ENCODE measurements at regions not wholly inside any gene's neighbourhood (a gene's known extent, or its start where the extent isn't known, plus 50 kb on each side); places are given as distances from the start of the nearest gene placed in this dataset.

GRCh38 chr1:114342376-114342775 is 168.6 kb downstream of the TRIM33 start:
- no peaks in the 10 kb centered on the region for H3K27me3 ChIP-seq
- no peak for TF ChIP-seq POLR2A (IDR thresholded peaks at IDR 0.05; ENCODE audit: low read depth)
- TF ChIP-seq, protein P1, sequence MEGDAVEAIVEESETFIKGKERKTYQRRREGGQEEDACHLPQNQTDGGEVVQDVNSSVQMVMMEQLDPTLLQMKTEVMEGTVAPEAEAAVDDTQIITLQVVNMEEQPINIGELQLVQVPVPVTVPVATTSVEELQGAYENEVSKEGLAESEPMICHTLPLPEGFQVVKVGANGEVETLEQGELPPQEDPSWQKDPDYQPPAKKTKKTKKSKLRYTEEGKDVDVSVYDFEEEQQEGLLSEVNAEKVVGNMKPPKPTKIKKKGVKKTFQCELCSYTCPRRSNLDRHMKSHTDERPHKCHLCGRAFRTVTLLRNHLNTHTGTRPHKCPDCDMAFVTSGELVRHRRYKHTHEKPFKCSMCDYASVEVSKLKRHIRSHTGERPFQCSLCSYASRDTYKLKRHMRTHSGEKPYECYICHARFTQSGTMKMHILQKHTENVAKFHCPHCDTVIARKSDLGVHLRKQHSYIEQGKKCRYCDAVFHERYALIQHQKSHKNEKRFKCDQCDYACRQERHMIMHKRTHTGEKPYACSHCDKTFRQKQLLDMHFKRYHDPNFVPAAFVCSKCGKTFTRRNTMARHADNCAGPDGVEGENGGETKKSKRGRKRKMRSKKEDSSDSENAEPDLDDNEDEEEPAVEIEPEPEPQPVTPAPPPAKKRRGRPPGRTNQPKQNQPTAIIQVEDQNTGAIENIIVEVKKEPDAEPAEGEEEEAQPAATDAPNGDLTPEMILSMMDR (IDR thresholded peaks at IDR 0.05) = no peak
- no peak for TF ChIP-seq EP300 (IDR thresholded peaks at IDR 0.05)
- no peak for TF ChIP-seq POLR2AphosphoS5 (IDR thresholded peaks at IDR 0.05)
- intact Hi-C loops (cut with DNase I) = loop anchor here (10.0 kb wide), 1 partner anchor 242 kb away; the partner anchor contains the start of gene BCAS2
- no peak overlapping the region for H3K27ac ChIP-seq (replicated peaks in 1 of 4)
- 79% methylated on average over 3 of the region's 3 CpGs for WGBS
- DNase-seq (ENCODE audit: extremely low spot score) = peak; percentile 90
- H3K4me1 ChIP-seq = peaks cover 11 to 13% (median 13%) of the 10 kb centered on the region in 4 donors
- H3K9me3 ChIP-seq = no peaks in the 10 kb centered on the region
- no peak overlapping the region for H3K4me3 ChIP-seq
- H3K36me3 ChIP-seq = no peaks in the 10 kb centered on the region

GRCh38 chr1:114341856-114342255 is 169.1 kb downstream of the TRIM33 start:
- TF ChIP-seq POLR2AphosphoS5 (IDR thresholded peaks at IDR 0.05) (no peak), EP300 (IDR thresholded peaks at IDR 0.05) (no peak), POLR2A (IDR thresholded peaks at IDR 0.05; ENCODE audit: low read depth) (no peak)
- TF ChIP-seq, protein P1 (IDR thresholded peaks at IDR 0.05) = no peak
- intact Hi-C loops (cut with DNase I) = loop anchor here (10.0 kb wide), 1 partner anchor 243 kb away; the partner anchor contains the start of gene BCAS2
- 21% methylated on average over 6 of the region's 6 CpGs for WGBS

GRCh38 chr1:114341299-114341698 is 169.7 kb downstream of the TRIM33 start:
- Histone ChIP-seq H3K9me3 (no peaks in the 10 kb centered on the region), H3K4me3 (no peak overlapping the region), H3K4me1 (peaks cover 7 to 9% (median 8%) of the 10 kb centered on the region in 4 donors), H3K27ac (replicated peaks in 1 of 4) (no peak overlapping the region), H3K27me3 (no peaks in the 10 kb centered on the region), H3K36me3 (no peaks in the 10 kb centered on the region)
- no peak for TF ChIP-seq POLR2A (IDR thresholded peaks at IDR 0.05; ENCODE audit: low read depth)
- TF ChIP-seq EP300 (IDR thresholded peaks at IDR 0.05) = no peak
- TF ChIP-seq, protein P1 (IDR thresholded peaks at IDR 0.05) = no peak
- TF ChIP-seq POLR2AphosphoS5 (IDR thresholded peaks at IDR 0.05) = no peak
- 77% methylated on average over 3 of the region's 3 CpGs for WGBS
- no peak for DNase-seq (ENCODE audit: extremely low spot score)
- intact Hi-C loops (cut with DNase I) = loop anchor here (10.0 kb wide), 1 partner anchor 244 kb away; the partner anchor contains the start of gene BCAS2

More at GRCh38 chr1:114341856-114342255, 169.1 kb downstream of the TRIM33 start:
- Histone ChIP-seq H3K36me3 (no peaks in the 10 kb centered on the region), H3K27ac (replicated peaks in 1 of 4) (no peak overlapping the region), H3K4me3 (no peak overlapping the region), H3K4me1 (peaks cover 10 to 12% (median 11%) of the 10 kb centered on the region in 4 donors), H3K9me3 (no peaks in the 10 kb centered on the region), H3K27me3 (no peaks in the 10 kb centered on the region)
- DNase-seq (ENCODE audit: extremely low spot score) = peak; percentile 81

DNA sequence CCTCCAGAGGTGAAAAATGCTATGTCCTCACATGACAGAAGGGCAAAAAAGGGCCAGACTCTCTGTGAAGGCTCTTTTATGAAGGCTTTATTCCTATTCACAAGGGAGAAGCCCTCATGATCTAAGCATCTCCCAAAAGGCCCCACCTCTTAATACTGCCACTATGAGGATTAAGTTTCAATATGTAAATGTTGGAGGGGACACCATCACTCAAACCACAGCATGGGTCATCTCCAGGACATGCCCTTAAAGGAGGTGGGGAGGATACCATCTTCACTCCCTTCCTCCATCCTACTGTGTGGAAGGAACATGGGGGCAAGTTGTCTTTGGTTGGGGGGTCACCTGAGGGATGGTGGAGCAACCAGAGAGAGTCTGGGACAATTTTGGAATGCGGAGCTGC is 170.1 kb downstream of the TRIM33 start:
- intact Hi-C loops (cut with DNase I) = loop anchor here (10.0 kb wide), 1 partner anchor 244 kb away; the partner anchor contains the start of gene BCAS2
- H3K27me3 ChIP-seq = no peaks in the 10 kb centered on the region

More for the DNA sequence above, 170.1 kb downstream of the TRIM33 start:
- no peak for TF ChIP-seq EP300 (IDR thresholded peaks at IDR 0.05)
- no peak for TF ChIP-seq POLR2A (IDR thresholded peaks at IDR 0.05; ENCODE audit: low read depth)
- TF ChIP-seq, protein P1 (IDR thresholded peaks at IDR 0.05) = no peak
- no peak for TF ChIP-seq POLR2AphosphoS5 (IDR thresholded peaks at IDR 0.05)
- DNase-seq (ENCODE audit: extremely low spot score) = peak; percentile 75
- Histone ChIP-seq H3K4me3 (no peak overlapping the region), H3K4me1 (peaks cover 4 to 5% (median 5%) of the 10 kb centered on the region in 4 donors), H3K27ac (replicated peaks in 1 of 4) (no peak overlapping the region), H3K9me3 (no peaks in the 10 kb centered on the region), H3K36me3 (no peaks in the 10 kb centered on the region)
- 89% methylated on average over 1 of the region's 1 CpG for WGBS

Measured in esophagus muscularis mucosa (tissue), 4 donors.